CD4-positive, alpha-beta T cell treated with Interferon gamma for 1 hour (primary cell): ENCODE measurements at regions not wholly inside any gene's neighbourhood (a gene's known extent, or its start where the extent isn't known, plus 50 kb on each side); places are given as distances from the start of the nearest gene placed in this dataset.
"Not testable (repeated sequence)": the region's sequence is repeated elsewhere in the genome, so short reads cannot be mapped to it uniquely, and the experiment has no call there.

Experiments used
- DNase-seq: peaks from one replicate; pipeline ENCODE4 v3.0.0-alpha.2; 2020

DNA sequence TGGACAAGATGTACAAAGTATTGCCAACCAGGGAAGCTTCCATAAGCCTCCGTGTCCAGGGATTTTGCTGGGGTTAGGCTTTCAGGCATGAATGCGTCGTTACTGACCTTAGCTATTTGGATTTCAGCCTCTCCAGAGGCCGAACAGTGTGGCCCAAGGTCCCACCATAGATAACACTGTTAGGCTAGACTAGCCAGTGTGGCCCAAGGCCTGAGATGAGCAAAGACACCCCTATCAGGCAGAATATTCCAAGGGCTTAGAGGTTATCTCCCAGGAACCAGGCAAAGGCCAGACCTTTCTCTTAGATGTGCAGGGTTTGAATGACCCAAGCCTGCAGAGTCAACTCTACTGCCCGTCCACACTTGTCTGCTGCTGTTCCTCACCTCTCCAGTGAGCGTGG is 131.7 kb upstream of the NDUFV2 start:
- no peak for DNase-seq

DNA sequence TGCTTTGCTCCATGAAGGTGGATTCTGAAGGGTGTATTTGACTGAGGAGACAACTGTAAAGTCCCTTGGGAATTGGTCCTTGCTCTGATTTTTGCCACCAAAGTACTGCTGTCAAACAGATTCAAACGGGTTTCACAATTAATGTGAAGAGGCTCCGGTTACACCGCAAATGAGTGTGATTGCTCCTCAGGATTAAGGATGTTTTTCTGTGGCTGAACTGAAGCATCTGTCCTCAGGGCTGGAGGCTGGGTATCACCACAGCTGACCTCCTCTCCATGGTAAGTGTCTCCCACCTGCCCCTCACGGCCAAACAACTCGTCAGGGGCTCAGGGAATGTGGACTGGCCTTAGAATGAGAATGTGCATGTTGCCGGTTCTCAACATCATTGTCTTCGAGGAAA is 130.4 kb upstream of the NDUFV2 start:
- no peak for DNase-seq

DNA sequence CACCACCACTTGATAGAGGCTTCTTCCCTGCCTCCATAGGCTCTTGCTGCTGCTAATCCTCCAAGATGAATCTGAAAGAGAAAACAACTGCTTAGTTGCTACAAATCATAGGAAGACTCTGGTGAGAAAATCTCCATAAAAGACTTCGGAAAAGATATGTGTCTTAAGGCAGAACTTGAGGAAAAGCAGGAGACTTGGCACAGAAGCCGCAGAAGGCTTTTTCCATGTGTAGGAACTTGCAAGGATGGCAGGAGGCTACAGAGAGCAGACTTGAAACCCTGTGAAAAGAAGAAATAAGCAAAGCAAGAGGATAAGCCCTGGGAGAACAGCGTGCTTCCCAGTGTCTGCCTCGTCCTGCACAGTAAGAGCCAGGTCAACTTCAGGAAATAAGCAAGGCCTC is 128.2 kb upstream of the NDUFV2 start:
- no peak for DNase-seq

DNA sequence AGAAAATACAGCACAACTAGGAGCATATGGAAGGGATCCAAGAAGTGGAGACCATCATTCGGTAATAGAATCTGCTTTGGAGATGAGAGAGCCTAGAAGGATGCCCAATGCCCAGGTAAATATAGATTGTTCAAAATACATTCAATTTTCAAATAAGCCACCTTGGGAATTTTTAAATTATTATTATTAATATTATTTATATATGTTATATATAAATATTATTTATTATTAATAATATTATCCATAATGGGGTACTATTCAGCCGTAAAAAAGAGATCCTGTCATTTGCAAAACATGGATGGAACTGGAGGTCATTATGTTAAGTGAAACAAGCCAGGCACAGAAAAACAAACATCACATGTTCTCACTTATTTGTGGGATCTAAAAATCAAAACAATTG is 127.8 kb upstream of the NDUFV2 start:
- no peak for DNase-seq

DNA sequence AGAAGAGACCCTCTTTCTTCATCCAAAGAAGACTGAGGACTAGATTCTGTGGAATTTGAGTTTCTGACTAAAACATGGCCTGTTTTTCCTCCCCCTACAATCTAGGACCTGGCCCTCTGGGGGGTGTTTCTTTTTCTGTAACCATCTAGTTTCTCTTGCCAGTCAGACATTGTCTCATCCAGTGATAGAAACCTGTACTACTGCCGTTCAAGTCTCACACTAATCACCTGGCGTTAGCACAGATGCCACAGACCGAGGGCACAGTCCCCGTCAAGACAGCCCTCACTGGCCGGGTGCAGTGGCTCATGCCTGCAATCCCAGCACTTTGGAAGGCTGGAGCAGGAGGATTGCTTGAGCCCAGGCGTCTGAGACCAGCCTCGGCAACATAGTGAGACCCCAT is 126.9 kb upstream of the NDUFV2 start:
- no peak for DNase-seq

DNA sequence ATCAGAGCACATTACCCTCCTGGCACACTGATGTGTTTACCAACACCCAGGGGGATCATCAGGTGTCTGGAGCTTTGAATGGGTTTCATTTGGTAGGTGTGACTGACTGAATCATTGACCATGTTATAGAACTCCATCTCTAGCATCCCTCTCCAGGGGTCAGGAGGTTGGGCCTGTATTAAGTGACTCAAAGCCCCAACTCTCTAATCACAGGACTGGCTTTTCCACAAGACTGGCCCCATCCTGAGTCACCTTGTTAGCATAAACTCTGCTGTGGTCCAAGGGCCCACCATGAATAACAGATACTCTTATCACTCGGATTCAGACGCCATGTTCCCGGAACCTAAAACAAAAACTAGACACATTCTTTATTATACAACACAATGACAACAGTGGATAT is 125.9 kb upstream of the NDUFV2 start:
- DNase-seq, result no peak

GRCh38 chr18:8977166-8977565 is 125.3 kb upstream of the NDUFV2 start:
- no peak for DNase-seq

- no peak for DNase-seq
Measured at GRCh38 chr18:8977701-8978100, 124.8 kb upstream of the NDUFV2 start.

- no peak for DNase-seq
Measured at GRCh38 chr18:8978394-8978793, 124.1 kb upstream of the NDUFV2 start.

DNA sequence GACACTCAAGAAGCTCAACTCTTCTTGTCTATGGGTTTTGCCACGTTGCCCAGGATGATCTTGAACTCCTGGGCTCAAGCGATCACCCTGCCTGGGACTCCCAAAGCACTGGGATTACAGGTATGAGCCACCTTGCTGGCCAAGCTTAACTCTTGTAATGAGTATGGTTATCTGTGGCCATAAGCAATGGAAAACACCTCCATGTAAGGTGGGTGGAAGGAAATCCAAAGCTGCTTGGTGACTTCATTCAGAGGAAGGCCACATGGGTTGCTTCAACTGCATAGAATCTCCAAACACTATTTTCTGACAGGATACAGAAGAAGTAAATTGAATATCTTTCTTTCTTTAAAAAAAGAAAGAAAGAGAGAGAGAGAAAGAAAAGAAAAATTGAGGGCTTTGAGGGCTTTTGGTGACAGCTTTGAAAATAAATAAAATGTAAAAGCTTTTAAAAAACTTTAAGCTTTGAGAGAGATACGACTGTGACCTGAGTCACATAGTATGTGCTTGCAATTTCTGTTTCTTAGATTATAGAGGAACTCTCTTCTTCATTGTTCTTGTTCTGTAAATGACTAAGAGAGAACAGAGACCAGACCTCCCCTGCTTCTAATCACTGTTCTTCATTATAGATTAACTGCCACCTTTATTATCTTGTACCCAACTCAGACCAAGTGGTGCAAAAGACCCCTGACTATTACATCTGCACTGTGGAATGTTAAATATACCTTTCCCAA is 123.1 kb upstream of the NDUFV2 start:
- no peak for DNase-seq

- DNase-seq, result no peak
Measured at GRCh38 chr18:8980496-8980895, 122.0 kb upstream of the NDUFV2 start.

DNA sequence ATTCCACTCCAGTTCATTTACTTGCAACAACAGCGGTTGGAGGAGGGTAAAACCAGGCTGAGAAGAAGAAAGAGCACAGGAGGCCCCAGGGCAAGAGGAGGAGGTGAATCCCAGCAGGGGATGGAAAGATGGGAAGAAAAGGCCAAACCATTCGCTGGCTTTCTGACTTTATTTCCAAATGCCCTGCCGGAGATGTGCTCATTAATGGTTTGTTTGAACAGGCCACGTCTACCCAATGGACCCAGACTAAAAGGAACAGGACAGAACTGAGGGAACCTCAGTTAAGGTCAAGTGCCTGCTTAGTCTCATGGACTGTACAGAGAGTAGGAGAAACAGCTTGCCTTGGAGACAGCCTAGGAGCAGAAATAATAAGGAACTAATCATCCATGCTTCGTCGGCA is 121.6 kb upstream of the NDUFV2 start:
- no peak for DNase-seq

- DNase-seq, result no peak
Measured at GRCh38 chr18:8982416-8983183, 119.9 kb upstream of the NDUFV2 start.

DNA sequence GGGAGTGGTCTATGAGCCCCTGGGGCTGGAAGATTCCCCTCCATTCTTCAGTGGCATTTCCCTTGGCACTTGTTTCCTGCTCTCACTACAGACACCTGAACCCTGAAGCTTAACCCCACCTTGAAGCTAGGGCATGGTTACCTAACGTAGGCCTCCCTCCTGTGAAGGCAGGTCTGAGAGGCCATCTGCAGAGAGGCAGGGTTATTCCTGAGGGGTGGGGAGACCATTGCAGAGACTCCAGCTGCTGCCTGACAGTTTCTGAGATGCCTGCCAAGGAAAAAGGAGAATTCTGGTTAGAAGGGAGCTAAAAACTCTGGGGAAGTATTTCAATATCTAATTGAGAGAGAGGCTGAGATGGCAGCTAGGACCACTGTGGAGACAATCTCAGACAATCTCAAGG is 119.3 kb upstream of the NDUFV2 start:
- no peak for DNase-seq

- DNase-seq, result no peak
Measured at GRCh38 chr18:8984131-8984721, 118.3 kb upstream of the NDUFV2 start.

DNA sequence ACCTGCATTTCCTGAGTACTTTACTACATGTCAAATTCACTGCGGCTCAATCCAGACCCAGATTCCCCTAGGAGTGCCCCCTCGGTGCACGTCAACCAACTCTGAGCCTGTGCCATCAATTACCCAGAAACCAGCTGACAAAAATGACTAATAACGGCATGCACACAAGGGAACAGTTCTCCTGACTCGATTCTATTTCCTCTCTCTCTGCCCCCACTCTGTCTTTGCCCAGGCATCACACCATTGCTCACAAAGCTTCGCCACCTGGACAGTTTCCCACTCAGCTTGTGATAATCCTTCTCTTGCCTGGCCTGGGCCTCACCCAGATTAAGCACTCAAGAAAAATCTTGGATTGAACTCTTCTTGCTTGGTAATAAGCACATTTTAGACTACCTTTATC is 115.3 kb upstream of the NDUFV2 start:
- DNase-seq, result no peak

GRCh38 chr18:8988260-8988871 is 114.1 kb upstream of the NDUFV2 start:
- DNase-seq, result peak; percentile 47

- no peak for DNase-seq
Measured at GRCh38 chr18:8989017-8989416, 113.5 kb upstream of the NDUFV2 start.

DNA sequence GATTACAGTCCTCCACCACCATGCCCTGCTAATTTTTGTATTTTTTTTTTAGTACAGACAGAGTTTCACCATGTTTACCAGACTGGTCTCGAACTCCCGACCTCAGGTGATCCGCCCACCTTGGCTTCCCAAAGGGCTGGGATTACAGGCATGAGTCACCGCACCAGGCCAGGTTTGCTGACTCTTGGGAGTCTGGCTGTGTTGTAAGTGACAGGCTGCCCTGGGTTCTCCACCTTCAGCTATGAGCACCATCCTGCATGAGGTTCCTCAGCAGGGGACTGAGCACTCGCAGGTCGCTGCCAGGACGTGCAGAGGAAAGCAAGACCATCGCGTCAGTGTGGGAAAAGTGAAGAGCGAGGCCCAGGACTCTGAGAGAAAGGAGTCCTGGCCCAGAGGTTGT is 112.6 kb upstream of the NDUFV2 start:
- no peak for DNase-seq

DNA sequence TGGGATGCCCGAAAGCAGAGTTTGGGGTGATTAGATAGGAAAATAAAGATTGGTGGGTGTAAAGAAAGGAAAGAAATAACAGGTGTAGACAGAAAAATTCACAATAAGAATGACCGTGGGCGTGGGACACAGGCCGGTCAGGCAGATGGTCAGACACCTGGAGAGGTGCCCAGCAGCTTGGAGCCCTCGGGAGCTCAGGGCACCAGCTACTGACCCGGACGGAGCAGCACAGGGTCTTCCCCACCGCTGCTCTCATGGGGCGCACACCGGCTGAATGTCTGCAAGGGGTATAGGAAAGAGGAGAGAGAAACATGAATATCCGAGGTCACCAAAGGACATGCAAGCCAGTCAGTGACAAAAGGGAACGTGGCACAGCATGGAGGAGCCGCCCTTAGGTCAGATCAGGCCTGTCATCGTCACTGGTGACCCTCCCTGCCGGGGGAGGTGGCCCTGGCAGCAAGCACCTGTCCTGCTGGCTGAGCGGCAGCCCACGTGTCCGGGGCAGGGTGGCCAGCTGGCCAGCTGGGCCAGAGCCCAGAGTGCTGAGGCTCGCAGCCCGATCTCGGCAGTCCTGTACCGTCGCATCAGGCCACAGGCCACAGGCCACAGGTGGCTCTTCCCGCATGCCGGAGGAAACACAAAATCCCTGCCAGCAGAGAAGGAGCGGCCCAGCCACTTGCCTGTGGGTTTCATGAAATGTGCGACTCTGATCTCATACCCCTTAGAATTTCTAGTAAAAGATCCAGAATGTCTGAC is 112.0 kb upstream of the NDUFV2 start:
- DNase-seq, result no peak

- no peak for DNase-seq
Measured at GRCh38 chr18:8991155-8991554, 111.3 kb upstream of the NDUFV2 start.

- DNase-seq, result not testable (repeated sequence)
Measured at GRCh38 chr18:8992500-8992899, 110.0 kb upstream of the NDUFV2 start.

DNA sequence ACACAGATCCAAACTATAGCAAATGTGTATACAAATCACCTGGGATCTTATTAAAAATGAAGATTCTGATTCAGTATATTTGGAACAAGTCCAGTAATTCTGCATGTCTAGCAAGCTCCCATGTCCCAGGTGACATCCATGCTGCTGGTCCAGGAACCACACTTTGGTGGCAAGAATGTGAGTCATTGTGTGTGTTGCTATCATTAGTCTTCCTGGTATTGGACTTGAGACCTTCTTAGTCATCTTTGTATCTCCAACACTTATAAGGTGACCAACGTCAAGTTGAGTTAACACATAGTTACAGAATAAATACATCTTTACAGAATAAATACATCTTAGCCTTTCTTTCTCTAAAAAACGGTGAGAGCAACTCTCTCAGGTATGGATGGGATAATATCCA is 107.9 kb upstream of the NDUFV2 start:
- DNase-seq, result no peak
